ENCODE measurements at regions not wholly inside any gene's neighbourhood (a gene's known extent, or its start where the extent isn't known, plus 50 kb on each side); places are given as distances from the start of the nearest gene placed in this dataset.

GRCh38 chr3:70386846-70387245, 74.4 kb upstream of the MDFIC2 start:
- Histone ChIP-seq H3K4me2 (ENCODE audit: low read length) (no peak overlapping the region), H3K36me3 (ENCODE audit: control insufficient read depth in 1 of 2, insufficient read depth in 2 of 2, low read length in 2 of 2) (no peaks in the 10 kb centered on the region), H2AFZ (ENCODE audit: low read depth, low read length, poor library complexity, severe bottlenecking) (no peak overlapping the region), H3K4me1 (ENCODE audit: control insufficient read depth in 1 of 2, insufficient read depth in 2 of 2, low read length in 2 of 2) (no peaks in the 10 kb centered on the region), H3K9ac (ENCODE audit: low read length) (no peak overlapping the region), H3K9me3 (ENCODE audit: control insufficient read depth in 1 of 2, insufficient read depth in 1 of 2, low read depth in 1 of 2, low read length in 2 of 2) (peaks cover 0 to 6% of the 10 kb centered on the region in 2 experiments; a peak in 1 of 4 replicates), H3K27me3 (ENCODE audit: insufficient read depth, low read length) (no peaks in the 10 kb centered on the region), H3K79me2 (ENCODE audit: insufficient read depth, low read length) (no peaks in the 10 kb centered on the region), H3K27ac (ENCODE audit: low read depth, low read length) (no peak overlapping the region), H3K4me3 (replicated peaks in 1 of 2; ENCODE audit: low read depth in 1 of 2, low read length in 2 of 2) (no peak overlapping the region), H4K20me1 (ENCODE audit: insufficient read depth) (no peaks in the 10 kb centered on the region), H3K9me2 (ENCODE audit: insufficient read depth) (no peaks in the 10 kb centered on the region)
- intact Hi-C loops (cut with micrococcal nuclease), result no loop called here
- POLR2A ChIA-PET, result no interaction called here
- ATAC-seq (no peak), DNase-seq (ENCODE audit: low read depth, low spot score) (no peak)
- no peak for TF ChIP-seq SP1 (IDR thresholded peaks at IDR 0.05; ENCODE audit: low read depth)
- TF ChIP-seq RAD21 (IDR thresholded peaks at IDR 0.05; ENCODE audit: low read depth), result no peak
- TF ChIP-seq TCF7L2 (IDR thresholded peaks at IDR 0.05; ENCODE audit: borderline replicate concordance, extremely low read depth, insufficient read depth, insufficient read length), result no peak
- no peak for TF ChIP-seq EZH2phosphoT487 (IDR thresholded peaks at IDR 0.05; ENCODE audit: borderline replicate concordance)
- no peak for TF ChIP-seq MAX (IDR thresholded peaks at IDR 0.05)
- no peak for TF ChIP-seq ZNF274 (IDR thresholded peaks at IDR 0.05; ENCODE audit: low read depth, low read length)
- TF ChIP-seq FOSL1 (IDR thresholded peaks at IDR 0.05; ENCODE audit: low read depth), result no peak
- TF ChIP-seq CTCF (IDR thresholded peaks at IDR 0.05 in 2 of 3, conservative IDR thresholded peaks at IDR 0.05 in 1 of 3; ENCODE audit: borderline replicate concordance in 1 of 3, insufficient read depth in 1 of 3, low read depth in 2 of 3, low read length in 2 of 3), result no peak
- no peak for TF ChIP-seq ELF1 (IDR thresholded peaks at IDR 0.05; ENCODE audit: borderline replicate concordance, low read depth)
- no peak for TF ChIP-seq SIN3A (IDR thresholded peaks at IDR 0.05; ENCODE audit: low read depth)
- TF ChIP-seq CBX3 (IDR thresholded peaks at IDR 0.05; ENCODE audit: low read depth), result no peak
- no peak for TF ChIP-seq POLR2AphosphoS5 (IDR thresholded peaks at IDR 0.05; ENCODE audit: low read depth, low read length)
- no TSS peak for BruUV-seq (replicated peaks)
- CTCF ChIA-PET, result no interaction called here
- RAD21 ChIA-PET (ENCODE audit: low non-redundant PET in 1 of 2, low total read pairs in 2 of 2, uncharacterized antibody in 2 of 2, unreplicated experiment in 2 of 2), result no interaction called here
